IPS-18a (cell line): ENCODE measurements at regions not wholly inside any gene's neighbourhood (a gene's known extent, or its start where the extent isn't known, plus 50 kb on each side); places are given as distances from the start of the nearest gene placed in this dataset.
"Not testable (repeated sequence)": the region's sequence is repeated elsewhere in the genome, so short reads cannot be mapped to it uniquely, and the experiment has no call there.

Source experiments
- H3K27ac ChIP-seq: one replicate; pipeline ENCODE4 v1.5.1; 2013; ENCODE audit warnings: low read length
- H3K27me3 ChIP-seq: one replicate; pipeline ENCODE4 v1.6.1; 2013; ENCODE audit warnings: mild to moderate bottlenecking, low read length; ENCODE audit not compliant: control insufficient read depth, insufficient read depth
- H3K36me3 ChIP-seq: one replicate; pipeline ENCODE4 v1.6.1; 2013; ENCODE audit warnings: low read depth, low read length; ENCODE audit not compliant: control insufficient read depth
- H3K4me1 ChIP-seq: one replicate; pipeline ENCODE4 v1.6.1; 2013; ENCODE audit warnings: low read depth, low read length; ENCODE audit not compliant: control insufficient read depth
- H3K4me3 ChIP-seq: one replicate; pipeline ENCODE4 v1.5.1; 2013; ENCODE audit warnings: low read length
- H3K9ac ChIP-seq: one replicate; pipeline ENCODE4 v1.6.1; 2013; ENCODE audit warnings: mild to moderate bottlenecking, low read length, moderate library complexity
- H3K9me3 ChIP-seq: one replicate; pipeline ENCODE4 v1.6.1; 2013; ENCODE audit warnings: low read depth, low read length; ENCODE audit not compliant: control insufficient read depth

DNA sequence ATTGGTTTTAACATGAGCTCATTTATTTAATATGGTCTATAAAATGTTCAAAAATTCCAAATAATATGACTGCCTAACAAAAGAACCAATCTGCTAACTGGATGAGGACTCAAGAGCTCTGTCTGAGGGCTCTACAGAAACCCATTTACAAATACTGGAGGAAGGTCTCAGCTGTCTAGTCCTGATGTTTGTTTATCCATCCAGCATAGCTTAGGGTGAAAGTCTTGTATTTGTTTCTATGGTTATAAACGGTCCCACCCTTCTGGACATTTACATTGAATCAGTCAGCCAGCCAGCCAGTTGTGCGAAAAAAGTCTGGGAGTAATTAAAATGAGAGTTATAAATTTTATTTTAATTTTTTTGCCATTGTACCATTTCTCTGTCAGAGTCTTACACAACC lies 220.7 kb downstream of the BMP4 start:
- Histone ChIP-seq H3K27me3 (no peaks in the 10 kb centered on the region), H3K9me3 (no peaks in the 10 kb centered on the region), H3K4me3 (no peak overlapping the region), H3K9ac (no peak overlapping the region), H3K27ac (no peak overlapping the region), H3K36me3 (no peaks in the 10 kb centered on the region), H3K4me1 (no peaks in the 10 kb centered on the region)

DNA sequence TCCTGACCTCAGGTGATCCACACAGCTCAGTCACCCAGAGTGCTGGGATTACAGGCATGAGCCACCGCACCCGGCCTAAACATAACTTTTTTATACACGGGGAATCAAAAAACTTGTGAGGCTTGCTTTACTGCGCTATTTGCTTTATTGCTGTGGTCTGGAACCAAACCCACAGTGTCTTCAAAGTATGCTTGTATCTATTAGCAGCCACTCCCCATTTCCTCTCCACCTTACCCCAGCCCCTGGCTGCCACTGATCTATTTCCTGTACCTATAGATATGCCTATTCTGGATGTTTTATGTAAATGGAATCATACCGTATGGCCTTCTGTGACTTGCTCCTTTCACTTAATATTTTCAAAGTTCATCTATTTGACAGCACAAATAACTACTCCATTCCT lies 233.4 kb downstream of the BMP4 start:
- no peaks in the 10 kb centered on the region for H3K27me3 ChIP-seq
- no peak overlapping the region for H3K27ac ChIP-seq
- no peaks in the 10 kb centered on the region for H3K9me3 ChIP-seq
- no peaks in the 10 kb centered on the region for H3K36me3 ChIP-seq
- no peaks in the 10 kb centered on the region for H3K4me1 ChIP-seq
- H3K4me3 ChIP-seq: no peak overlapping the region
- no peak overlapping the region for H3K9ac ChIP-seq

DNA sequence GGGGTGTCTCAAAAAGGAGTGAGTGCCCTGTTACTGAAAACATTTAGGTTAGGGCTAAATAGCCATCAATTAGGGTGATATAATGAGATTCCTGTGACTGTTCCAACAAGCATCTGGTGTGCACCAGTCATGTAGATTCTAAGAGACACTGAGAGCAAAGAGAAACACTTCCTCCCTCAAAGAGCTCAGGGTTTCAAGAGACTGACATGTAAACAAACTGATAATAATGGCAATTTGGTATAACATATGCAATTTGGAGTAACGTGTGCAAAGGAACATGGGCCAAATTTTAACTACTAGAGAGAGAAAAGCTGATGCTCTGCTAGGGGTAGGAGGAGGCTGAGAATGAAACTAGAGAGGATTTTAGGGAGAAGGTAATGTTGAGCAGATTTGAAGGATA lies 237.1 kb downstream of the BMP4 start:
- Histone ChIP-seq H3K4me3 (no peak overlapping the region), H3K4me1 (no peaks in the 10 kb centered on the region), H3K36me3 (no peaks in the 10 kb centered on the region), H3K27me3 (no peaks in the 10 kb centered on the region), H3K9me3 (no peaks in the 10 kb centered on the region), H3K27ac (no peak overlapping the region), H3K9ac (no peak overlapping the region)

DNA sequence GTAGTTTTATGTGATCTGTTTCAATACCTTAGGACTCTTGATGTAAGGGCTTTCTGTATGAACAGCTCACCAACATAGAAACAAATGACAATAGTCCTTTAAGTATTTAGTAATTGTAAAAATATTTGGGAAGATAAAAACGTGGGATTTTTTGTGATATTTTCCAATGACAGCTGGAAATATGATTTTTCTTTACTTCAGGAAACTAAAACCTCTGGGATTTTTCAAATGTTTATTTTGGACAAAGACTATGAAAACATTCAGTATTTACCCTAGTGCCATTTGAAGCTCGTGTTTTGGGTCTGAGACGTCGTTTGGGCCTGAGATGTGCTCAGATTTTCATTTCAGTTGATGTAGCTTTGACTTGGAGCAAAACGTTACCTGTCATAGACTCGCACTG lies 240.0 kb downstream of the BMP4 start:
- H3K4me1 ChIP-seq: no peaks in the 10 kb centered on the region
- H3K27ac ChIP-seq: no peak overlapping the region
- no peaks in the 10 kb centered on the region for H3K36me3 ChIP-seq
- H3K4me3 ChIP-seq: no peak overlapping the region
- no peaks in the 10 kb centered on the region for H3K27me3 ChIP-seq
- no peak overlapping the region for H3K9ac ChIP-seq
- no peaks in the 10 kb centered on the region for H3K9me3 ChIP-seq

DNA sequence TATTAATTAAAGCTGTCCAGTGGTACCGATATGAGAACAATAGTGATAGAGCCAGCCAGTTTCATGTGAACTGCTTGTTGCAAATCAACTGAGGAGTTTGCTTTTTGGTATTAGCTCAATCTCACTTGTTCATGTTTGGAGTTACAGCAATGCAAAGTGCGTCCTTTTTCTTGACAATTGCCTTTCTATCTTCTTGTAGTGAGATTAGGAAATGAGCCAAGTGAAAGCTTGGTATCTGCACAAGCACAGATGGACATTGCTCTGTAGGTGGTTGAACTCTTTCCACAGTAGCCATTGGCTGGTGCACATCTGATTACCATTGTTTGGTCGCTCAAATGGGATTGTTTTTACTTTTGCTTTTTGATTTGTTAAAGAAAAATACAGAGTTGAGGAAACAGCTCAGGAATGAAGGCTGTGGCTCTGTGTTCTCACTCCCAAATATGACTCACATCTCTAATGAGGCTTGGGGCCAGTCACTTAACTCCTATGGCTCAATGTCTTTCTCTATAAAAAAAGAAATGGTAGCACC lies 241.4 kb downstream of the BMP4 start:
- Histone ChIP-seq H3K27me3 (no peaks in the 10 kb centered on the region), H3K27ac (no peak overlapping the region), H3K4me1 (no peaks in the 10 kb centered on the region), H3K4me3 (no peak overlapping the region), H3K9ac (no peak overlapping the region), H3K36me3 (no peaks in the 10 kb centered on the region), H3K9me3 (no peaks in the 10 kb centered on the region)

DNA sequence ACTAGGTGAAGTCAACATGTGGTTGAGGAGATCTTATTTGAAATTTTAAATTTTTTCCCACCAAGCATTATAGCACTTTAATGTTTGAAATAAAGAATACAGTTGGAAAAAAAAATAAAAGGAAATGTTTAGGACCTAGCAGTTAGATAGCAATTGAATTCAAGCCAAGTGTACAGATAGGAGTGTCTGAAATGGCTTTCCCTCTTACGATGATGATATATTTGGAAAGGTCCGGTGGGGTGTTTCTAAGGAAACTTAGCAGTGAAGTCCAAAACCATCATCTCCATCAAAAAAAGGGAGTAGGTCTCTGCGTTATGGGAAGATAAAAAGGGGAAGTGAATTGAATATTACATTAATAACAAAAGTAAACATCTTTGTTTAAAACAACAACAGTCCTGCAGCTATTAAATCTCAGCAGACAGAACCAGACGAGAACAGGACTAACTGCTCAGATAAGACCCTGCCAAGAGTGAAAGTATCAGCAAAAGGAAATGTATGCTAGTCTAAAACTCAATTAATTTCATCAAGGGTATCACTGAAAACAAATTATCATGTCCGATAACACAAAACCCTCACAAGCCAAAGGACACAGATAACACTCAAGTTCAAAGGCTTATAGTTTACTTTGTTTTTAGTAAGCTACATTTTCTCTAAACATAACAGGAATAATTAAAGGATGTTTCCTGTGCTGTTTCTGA lies 242.0 kb downstream of the BMP4 start:
- H3K4me3 ChIP-seq: no peak overlapping the region
- no peaks in the 10 kb centered on the region for H3K9me3 ChIP-seq
- no peaks in the 10 kb centered on the region for H3K4me1 ChIP-seq
- no peaks in the 10 kb centered on the region for H3K36me3 ChIP-seq
- H3K27me3 ChIP-seq: no peaks in the 10 kb centered on the region
- no peak overlapping the region for H3K27ac ChIP-seq
- no peak overlapping the region for H3K9ac ChIP-seq

DNA sequence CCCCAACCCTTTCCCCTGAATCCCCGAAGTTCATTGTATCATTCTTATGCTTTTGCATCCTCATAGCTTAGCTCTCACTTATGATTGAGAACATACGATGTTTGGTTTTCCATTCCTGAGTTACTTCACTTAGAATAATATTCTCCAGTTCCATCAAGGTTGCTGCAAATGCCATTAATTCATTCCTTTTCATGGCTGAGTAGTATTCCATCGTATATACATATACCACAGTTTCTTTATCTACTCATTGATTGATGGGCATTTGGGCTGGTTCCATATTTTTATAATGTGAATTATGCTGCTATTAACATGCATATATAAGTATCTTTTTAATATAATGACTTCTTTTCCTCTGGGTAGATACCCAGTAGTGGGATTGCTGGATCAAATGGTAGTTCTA lies 243.7 kb downstream of the BMP4 start:
- not testable (repeated sequence) for H3K9me3 ChIP-seq, H3K36me3 ChIP-seq, H3K27ac ChIP-seq, H3K27me3 ChIP-seq, H3K9ac ChIP-seq, H3K4me1 ChIP-seq, H3K4me3 ChIP-seq

DNA sequence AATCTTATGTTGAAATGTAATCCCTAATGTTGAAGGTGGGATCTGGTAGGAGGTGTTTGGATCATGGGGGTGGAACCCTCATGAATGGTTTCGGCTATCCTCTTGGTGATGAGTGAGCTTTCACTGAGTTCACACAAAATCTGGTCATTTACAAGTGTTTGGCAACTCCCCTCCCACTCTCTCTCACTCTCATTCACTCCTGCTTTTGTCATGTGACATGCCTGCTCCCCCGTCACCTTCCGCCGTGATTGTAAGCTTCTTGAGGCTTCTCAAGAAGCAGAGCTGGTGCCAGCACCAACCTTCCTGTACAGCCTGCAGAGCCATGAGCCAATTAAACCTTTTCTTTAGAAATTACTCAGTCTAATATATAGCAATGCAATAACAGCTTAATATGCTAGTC lies 245.4 kb downstream of the BMP4 start:
- no peak overlapping the region for H3K4me3 ChIP-seq
- H3K27ac ChIP-seq: no peak overlapping the region
- no peak overlapping the region for H3K9ac ChIP-seq
- no peaks in the 10 kb centered on the region for H3K9me3 ChIP-seq
- no peaks in the 10 kb centered on the region for H3K4me1 ChIP-seq
- no peaks in the 10 kb centered on the region for H3K36me3 ChIP-seq
- H3K27me3 ChIP-seq: no peaks in the 10 kb centered on the region

DNA sequence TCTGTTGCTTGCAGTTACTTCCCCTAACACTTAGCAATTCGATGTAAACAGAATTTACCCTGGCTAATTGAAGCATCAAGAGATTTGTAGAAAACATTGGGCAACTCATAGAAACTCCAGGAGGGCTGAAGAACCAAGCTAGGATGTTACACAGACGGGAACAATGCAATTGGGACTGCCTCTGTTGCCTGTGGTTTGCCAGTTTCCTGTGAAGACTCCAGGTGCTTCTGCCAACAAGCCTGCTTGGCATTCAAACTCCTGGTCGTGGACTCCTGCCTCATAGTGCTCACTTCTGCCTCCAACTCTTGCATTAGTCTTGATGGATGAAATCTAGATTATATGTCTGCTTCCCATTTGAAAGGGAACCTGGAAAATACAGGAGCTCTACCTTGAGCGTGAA lies 246.0 kb downstream of the BMP4 start:
- Histone ChIP-seq H3K4me3 (no peak overlapping the region), H3K27me3 (no peaks in the 10 kb centered on the region), H3K27ac (no peak overlapping the region), H3K4me1 (no peaks in the 10 kb centered on the region), H3K9ac (no peak overlapping the region), H3K36me3 (no peaks in the 10 kb centered on the region), H3K9me3 (no peaks in the 10 kb centered on the region)

DNA sequence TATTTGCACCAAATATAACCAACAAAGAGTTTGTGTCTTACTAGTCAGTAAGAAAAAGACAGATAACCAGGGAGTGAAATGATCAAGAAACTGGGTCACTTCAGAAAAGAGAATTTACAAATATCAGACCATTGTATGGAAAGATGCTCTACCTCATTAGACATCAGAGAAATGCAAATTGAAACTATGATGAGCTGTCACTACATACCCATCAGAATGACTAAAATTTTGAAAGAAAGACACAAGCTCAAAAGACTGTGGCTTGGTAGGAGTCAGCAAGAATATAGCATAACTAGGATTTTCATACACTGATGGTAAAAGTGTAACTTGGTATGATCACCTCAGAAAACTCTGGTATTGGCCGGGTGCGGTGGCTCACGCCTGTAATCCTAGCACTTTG lies 247.2 kb downstream of the BMP4 start:
- no peaks in the 10 kb centered on the region for H3K27me3 ChIP-seq
- no peak overlapping the region for H3K9ac ChIP-seq
- no peaks in the 10 kb centered on the region for H3K36me3 ChIP-seq
- H3K9me3 ChIP-seq: no peaks in the 10 kb centered on the region
- no peaks in the 10 kb centered on the region for H3K4me1 ChIP-seq
- no peak overlapping the region for H3K27ac ChIP-seq
- no peak overlapping the region for H3K4me3 ChIP-seq

DNA sequence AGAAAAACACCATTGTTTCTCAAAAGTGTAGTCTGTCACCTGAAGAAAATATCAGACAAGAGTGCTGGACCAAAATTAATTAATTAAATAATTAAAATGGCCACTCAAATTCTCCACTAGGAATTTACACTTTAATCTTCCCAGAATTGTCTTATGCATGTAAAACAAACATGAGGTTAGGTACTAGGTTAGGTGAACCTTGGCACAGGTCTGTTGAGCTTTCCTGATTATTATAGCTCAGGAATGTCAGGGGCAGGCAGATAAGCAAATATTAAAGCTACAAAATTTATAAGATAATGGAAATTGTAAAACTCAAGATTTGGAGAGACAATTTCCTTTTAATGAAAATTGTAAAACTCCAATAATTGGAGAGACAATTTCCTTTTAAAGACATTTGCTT lies 253.2 kb downstream of the BMP4 start:
- Histone ChIP-seq H3K4me1 (no peaks in the 10 kb centered on the region), H3K27ac (no peak overlapping the region), H3K4me3 (no peak overlapping the region), H3K9ac (no peak overlapping the region), H3K9me3 (no peaks in the 10 kb centered on the region), H3K27me3 (no peaks in the 10 kb centered on the region), H3K36me3 (no peaks in the 10 kb centered on the region)

DNA sequence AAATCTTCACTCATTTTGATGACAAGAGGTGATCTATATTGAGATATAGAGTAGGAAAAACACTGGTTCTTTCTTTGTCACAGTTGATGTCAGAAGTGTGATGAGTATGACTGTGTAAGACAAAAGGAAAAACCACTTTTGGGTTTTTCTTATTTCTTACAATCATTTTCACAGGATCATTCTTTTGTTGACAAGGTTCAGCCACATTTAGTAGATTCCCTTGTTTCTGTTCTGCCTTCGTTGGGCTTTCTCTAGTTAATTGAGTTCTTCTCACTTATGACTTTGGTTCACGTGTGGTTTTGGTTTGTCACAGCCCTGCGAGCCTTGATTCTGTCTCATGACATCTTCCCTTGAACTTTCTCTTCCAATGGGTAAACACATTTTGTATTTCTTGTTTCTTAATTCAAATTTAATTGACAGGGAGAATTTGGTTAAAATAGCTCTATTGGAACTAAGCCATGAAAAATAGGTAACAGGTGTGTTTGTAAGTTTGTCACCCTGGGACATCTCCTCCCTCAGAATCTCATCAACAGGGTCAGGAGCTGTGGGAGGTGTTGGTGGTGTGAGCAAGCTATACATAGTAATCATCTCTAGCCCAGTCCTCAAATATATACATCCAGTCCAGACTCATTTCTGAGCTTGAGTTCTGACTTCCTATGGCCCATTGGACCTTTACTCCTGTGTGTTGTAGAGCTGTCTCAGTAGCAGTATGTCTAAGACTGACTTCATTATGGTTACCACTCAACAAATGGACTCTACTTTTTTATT lies 255.3 kb downstream of the BMP4 start:
- Histone ChIP-seq H3K27ac (no peak overlapping the region), H3K4me3 (no peak overlapping the region), H3K9ac (no peak overlapping the region), H3K4me1 (no peaks in the 10 kb centered on the region), H3K36me3 (no peaks in the 10 kb centered on the region), H3K9me3 (no peaks in the 10 kb centered on the region), H3K27me3 (no peaks in the 10 kb centered on the region)
